ENCODE measurements at regions not wholly inside any gene's neighbourhood (a gene's known extent, or its start where the extent isn't known, plus 50 kb on each side); places are given as distances from the start of the nearest gene placed in this dataset.

GRCh38 chr20:11375966-11376365, 541.7 kb upstream of the BTBD3 start:
- TF ChIP-seq CTCF (conservative IDR thresholded peaks at IDR 0.05; ENCODE audit: low read depth in 2 of 2) (no peak), POLR2AphosphoS5 (IDR thresholded peaks at IDR 0.05; ENCODE audit: low read depth) (no peak), REST (IDR thresholded peaks at IDR 0.05; ENCODE audit: unreplicated experiment) (no peak)

All from GM23338 (cell line).